ENCODE measurements at regions not wholly inside any gene's neighbourhood (a gene's known extent, or its start where the extent isn't known, plus 50 kb on each side); places are given as distances from the start of the nearest gene placed in this dataset.

DNA sequence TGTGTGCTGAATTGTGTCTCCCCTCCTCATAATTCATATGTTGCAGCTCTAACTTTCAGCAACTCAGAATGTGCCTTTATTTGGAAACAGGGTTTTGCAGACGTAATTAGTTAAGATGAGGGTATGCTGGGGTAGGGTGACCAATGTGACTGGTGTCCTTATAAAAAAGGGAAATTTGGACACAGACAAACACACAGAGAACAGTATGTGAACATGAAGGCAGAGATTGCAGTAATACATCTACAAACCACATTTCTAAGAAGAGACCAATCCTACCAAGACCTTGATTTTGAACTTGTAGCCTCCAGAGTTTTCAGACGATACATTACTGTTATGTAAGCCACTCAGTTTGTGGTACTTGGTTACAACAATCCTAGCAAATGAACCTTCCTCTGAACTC, 817.8 kb downstream of the TUSC7 start:
- no peak for DNase-seq

DNA sequence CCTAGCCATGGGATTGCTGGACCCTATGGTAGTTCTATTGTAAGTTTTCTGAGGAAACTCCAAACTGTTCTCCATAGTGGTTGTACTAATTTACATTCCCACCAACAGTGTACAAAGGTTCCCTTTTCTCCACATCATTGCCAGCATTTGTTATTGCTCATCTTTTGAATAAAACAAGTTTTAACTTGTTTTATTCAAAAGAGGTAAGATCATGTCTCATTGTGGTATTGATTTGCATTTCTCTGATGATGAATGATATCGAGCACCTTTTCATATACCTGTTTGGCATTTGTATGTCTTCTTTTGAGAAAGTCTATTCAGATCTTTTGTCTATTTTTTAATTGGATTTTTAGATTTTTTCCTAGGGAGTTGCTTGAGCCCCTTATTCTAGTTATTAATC, 819.1 kb downstream of the TUSC7 start:
- DNase-seq, result no peak

DNA sequence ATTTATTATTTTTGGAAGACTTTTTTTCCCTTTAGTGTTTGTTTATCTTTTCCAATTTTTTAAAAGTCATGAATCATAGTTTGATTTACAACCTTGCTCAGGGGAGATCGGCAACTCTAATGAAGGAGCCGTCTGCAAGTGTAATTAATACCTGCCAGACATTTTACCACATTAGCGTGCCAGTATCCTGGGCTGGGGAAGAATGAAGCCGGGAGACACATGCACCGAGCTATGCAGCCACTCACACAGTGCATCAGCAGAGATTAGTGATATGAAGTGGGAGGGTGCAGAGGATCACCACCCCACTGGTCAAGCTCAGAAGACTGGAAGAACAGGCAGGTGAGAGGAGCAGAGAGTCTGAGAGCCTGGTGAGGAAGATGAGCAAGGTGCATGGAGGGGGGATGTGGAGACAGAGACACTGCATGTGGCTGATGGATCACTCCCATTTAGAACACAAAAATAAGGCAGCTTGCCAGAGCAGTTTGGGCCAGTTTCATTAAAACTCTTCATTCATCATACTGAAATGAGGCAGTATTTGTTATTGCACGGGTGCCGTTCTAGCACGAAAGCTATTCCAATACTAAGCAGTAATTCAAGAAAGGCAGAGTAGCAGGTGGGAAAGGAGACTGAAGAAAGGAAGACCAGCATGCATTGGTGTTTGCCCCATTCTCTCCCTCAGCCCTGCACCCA, 821.6 kb downstream of the TUSC7 start:
- peak in 1 of 14 donors; percentile 3 for DNase-seq

DNA sequence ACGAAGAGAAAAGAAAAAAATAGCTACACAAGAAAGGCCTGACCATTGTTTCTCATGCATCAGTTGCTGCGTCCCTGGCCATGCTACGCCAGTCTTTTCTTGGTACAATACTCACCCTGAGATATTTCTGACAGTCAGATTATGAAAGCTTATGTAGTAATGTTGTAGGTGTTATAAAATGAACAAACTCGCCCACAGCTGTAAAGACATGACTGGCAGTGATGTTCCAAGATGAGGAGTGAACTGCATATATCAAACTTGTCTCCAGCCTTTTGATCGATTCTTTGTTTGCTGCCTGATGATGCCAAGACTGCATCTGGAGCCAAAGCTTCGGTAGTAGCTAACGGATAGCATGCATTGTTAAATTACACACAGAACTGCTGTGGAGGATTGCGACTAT, 822.7 kb downstream of the TUSC7 start:
- no peak for DNase-seq

DNA sequence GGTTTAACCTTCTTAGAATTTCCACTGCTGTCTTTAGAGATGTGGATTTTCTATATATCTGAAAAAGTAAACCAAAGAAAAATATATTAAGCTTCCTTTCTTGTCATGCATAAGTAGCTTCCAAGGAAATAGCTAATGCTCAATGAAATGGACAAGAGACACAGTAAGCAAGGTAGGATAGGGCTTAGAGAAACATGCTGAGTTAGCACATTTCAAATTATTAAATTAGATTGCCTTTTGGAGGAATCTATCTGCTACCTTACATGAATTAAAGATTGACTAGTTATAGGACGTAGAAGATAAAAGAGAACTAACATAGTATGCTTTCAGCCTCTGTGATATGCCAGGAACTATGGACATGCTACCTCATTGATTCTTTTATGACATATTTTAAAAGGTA, 824.6 kb downstream of the TUSC7 start:
- no peak for DNase-seq

DNA sequence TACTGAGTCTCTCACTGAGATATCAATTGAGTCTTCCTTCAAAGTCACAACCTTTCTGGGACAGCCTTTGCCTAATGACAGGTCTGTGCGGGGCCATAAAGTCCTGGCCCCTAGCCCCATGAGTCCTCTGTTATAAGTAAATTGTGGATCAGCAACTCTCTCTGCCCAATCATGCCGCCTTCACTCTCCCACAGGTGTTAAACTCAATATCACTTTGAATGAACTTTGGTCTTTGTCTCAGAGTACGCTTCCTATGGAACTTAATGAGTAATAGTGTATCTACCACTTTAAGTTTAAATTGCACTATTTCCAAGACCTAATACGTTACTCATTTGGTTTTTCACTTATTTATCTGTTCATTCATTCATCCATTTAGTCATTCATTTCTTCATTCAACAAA, 826.4 kb downstream of the TUSC7 start:
- no peak for DNase-seq

DNA sequence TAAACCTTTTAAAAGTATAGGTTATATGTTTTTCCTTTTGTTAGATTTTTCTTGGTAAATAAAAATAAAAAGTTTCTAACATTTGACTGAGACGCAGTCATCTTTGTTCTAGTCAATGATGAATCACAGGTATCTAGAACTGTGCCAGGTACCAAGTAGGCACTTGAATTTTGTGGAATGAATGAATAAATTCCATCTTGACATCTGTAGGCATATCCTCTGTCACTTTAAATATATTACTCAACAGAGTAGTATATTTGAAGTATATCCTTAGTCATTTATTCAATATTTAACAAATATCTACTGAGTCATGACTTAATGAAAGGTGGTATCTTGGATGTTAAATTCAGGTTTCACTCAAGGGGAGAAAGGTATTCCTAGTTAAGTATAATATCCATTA, 828.4 kb downstream of the TUSC7 start:
- no peak for DNase-seq

DNA sequence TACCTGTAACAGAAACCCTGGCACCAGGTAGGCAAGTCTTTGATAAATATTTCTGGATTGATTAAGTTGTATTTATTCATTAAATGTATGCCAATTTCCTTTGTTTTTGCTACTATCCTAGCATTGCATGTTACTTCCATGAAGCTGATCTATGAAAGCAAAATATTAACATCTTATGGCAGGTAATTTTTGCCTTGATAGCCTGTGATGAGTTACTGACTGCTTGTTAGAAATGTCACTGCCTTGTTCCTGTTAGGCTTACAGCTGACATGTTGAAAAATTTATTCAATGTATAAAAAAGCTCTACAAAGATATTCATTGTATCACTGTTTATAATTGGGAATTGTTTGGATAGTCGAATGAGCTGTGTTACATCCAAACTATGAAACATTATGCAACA, 830.1 kb downstream of the TUSC7 start:
- DNase-seq, result no peak

DNA sequence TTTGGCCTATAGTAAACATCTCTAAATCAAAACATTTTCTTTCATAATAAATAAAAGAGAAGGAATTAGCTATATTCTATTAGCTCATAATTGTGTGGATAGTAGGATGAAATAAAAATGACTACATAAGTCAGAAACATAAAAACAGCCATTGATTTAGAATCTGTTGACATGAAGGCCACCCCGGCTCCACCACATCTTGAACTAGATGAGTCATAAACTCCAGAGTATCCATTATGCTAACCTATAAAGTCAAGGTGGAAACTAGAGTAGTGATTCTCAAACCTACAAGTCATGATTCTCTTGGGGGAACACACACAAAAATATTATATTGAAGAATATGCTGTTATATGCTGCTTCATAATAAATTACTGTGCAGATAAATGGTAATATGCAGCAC, 831.0 kb downstream of the TUSC7 start:
- DNase-seq, result no peak

DNA sequence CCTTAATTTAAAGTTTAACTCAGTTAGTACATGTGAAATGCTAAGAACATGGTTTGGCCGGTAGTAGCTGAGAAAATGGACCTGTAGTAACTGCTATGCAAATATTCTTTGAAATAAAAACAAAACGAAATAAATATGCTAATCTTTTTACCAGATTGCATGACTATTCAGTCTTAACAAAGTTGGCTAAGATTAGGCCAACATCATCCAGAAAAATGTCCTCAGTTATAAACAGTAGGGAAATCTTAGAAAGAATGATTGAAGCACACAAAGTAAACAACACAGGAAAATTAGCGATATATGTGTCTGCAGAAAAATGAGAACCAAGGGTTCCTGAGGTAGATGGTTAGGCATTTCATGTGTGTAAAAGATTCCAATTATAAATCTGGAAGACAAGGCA, 832.1 kb downstream of the TUSC7 start:
- DNase-seq, result no peak

DNA sequence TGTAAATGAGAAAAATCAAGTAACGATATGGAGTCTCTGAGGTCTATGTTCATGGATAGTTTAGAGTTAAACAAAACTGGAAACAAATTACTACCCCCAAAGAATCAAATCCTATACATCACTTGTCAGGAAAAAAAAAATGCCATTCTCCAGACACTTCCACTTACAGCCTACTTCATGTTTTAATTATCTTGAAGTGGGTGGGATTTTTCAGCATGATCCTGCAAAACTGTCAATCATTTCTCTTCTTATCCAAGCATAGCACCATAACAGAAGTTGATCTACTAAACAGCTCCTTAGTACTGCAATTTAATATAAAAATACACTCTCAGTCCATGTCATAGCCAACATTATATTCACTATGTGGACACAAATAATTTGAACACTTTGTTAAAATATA, 833.9 kb downstream of the TUSC7 start:
- DNase-seq, result no peak

DNA sequence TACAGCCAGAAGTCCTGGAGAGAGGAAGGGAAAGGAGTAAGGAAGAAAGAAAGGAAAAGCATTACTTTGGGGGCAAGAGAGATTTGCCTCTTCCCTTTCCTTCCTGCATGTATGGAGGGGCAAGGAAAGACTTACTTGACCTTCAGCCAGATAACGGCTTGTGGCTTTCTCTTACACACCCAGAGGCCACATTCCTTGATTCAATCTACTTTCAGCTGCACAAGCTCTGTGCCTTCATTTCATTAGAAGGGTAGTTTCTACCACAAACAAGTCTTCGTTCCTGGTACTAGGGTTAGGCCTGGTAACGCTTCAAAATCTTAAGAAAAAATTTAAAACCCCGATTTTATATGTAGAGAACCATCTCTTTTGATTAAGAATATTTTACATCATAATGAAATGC, 835.9 kb downstream of the TUSC7 start:
- no peak for DNase-seq

DNA sequence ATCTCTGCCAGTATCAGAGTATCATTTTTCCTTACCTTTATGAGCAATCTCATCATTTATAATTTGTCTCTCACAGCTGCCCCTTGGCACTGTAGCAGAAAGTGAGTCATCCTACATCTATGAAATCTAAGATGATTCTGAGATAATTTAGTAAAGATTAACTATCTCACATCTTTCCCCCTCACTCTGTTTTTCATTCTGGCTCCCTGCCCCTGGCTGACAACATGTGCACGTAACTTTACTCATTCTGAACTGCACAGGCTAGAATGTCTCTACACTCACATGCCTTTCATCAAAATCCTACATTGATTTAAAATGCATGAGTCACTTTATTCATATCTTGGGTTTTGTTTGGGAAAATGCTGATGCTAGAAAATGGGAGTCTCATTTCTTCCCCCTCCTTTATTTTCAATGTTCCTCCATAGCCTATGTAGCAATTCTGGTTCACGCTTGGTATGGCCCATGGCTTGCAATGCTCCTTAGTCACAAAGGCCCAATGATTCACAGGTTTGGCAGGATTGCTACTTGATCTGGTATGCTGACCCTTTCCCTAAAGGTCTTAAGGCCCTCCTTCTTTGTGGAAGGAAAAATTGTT, 838.5 kb downstream of the TUSC7 start:
- DNase-seq, result no peak

DNA sequence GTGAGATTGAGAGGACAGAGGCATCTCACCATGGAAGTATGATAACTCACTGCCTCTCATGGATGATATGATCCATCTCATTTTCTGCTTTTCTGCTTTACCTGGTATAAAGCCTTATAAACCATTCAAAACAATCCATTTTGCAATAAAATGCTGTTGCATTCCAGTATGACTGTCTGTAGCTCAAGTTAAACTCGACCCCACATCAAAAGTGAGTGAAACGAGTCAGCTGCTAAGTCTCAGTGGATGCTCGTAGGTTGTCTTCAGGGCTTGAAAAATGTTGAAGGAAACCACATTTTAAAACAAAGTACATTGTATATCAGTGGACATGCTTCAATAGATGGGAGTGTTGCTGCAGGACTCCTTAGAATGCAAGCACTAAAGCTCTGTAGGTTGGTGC, 839.0 kb downstream of the TUSC7 start:
- DNase-seq, result no peak

DNA sequence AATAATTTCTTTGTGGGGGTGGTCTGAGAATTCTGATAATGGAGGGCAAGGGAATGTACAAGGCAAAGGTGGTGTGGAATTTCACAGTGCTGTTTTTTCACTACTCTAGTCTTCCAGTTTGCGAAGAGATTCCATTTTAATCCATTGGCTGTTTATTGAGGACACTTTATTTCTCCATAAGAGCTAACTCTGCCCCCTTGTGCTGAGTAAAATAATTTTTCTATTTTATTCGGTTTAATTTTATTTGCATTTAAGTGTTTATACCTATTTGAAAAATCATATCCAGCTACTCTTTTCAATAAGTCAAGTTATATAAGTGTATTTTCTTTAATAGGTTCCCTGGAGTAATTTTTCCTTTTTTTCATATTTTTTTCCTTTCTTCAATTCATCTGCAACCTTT, 840.1 kb downstream of the TUSC7 start:
- DNase-seq, result no peak

DNA sequence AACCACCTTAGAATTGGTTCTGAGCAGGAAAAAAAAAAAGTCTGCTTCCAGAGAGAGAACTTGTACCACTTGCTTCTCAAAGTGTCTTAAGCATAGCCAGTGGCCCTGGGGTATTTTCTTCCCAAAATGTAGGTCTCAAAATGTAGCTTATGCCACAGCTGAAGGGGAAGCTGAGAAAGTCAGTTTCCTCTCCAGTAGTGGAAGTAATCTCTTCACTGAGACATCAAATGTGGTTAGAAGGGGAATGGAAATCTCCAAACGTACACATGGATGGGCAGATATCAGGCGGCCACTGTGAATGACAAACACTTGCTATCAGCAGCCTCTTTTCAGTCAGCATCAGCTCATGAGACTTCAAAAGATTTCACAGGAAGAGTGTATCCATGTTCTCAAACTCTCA, 841.2 kb downstream of the TUSC7 start:
- no peak for DNase-seq

DNA sequence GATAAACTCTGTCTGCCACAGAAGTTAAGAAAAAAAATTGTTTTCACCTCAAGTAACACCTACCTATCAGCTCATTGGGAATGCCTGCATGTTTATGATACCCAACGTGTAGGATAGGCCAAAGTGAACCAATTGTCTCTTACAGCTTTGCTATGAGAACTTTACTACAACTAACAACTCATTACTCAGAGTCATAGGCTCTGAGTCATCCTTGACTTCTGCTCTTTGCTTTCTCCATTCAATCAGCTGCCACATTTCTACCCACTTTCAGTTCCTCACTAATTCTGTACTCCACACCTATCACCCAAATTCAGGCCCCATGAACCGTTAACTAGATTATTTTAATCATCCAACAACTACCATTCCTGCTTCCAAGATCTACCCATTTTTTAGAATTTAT, 843.9 kb downstream of the TUSC7 start:
- no peak for DNase-seq

DNA sequence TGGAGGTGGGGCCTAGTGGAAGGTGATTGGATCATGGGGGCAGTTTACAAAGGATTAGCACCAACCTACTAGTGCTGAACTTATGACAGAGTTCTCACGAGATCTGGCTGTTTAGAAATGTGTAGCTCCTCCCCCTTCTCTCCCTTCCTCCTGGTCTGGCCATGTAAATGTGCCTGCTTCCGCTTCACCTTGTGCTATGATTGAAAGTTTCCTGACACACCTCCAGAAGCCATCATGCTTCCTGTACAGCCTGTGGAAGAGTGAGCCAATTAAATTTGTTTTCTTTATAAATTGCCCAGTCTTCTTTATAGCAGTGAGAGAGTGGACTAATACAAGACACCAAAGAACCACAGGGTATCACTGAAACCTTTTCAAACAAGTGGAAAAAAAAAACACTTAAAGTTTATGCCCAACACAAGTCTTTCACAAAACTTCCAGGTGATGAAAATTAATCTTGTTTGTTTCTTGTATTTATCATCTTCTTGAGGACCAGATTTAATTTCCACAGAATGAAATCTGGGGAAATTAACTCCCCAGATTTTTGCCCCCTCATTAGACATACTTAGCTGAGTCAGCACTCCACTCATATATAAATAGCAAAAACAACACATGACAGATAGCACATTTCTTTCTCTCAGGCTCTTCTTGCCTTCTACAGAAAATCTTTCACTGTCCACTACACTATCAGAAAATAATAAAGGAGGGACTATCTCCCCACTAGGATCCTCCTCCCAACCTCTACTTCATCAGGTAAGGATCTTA, 847.2 kb downstream of the TUSC7 start:
- DNase-seq, result no peak

DNA sequence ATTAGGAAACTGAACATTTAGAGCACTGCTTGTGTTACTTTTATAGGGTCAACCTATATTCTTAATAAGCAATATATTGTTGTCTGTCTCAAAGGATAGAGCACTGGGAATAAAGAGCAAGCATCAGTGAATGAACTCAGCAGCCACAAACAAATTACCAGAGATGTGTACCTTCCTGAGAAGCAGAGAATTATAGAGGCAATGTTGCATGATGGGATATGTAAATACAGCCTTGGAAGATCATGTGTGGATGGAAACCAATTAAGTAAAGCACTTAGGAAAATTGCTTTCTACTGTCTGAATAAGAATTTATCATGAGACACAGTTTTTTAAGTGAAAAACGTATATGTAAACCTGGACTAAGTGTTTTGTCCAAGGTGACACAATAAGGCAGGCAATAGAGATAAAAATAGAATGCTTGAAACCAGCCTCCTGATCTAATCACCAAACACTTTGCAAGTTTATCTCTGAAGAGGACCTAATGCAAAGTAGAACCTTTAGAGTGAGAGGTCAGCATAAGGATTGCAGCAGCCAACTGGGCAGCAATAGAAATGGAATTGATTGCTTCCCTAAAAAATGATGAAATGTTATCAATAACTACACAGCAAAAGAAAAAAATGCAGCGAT, 848.0 kb downstream of the TUSC7 start:
- DNase-seq, result no peak

DNA sequence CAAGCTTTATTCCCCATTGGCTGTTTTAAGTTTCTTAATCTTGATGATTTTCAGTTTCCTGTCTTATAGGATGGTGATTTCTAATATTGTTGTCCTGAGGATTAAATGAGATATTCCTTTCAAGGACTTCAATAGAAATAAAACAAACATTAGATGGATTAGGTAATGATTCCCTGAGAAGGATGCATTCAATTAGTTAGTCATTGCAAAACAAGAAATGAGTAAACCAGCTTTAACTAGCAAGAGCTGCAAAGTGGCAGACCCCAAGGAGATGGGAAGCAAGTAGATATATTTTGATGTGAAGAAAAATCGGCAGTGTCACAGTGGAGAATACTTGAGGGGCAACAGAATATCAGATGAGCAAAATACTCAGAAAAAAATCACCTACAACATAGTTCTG, 849.1 kb downstream of the TUSC7 start:
- no peak for DNase-seq

DNA sequence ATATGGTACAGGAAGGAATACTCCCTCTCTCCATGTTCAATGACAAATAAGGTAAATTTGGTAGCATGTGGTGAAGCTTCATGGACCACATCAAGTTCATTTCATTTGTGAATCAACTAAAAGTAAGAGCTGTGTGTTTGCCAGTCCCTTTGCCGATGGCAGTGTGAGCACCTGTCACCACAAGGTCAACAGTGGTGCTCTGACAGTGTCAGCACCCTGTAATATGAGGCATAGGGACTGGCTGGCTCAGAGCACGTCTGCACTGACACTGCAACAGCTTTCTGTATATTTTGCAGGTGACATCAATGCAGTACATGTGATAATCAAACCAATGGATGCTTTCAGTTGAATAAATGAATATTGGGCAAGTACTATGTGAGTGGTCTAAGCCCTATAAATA, 852.4 kb downstream of the TUSC7 start:
- DNase-seq, result no peak

DNA sequence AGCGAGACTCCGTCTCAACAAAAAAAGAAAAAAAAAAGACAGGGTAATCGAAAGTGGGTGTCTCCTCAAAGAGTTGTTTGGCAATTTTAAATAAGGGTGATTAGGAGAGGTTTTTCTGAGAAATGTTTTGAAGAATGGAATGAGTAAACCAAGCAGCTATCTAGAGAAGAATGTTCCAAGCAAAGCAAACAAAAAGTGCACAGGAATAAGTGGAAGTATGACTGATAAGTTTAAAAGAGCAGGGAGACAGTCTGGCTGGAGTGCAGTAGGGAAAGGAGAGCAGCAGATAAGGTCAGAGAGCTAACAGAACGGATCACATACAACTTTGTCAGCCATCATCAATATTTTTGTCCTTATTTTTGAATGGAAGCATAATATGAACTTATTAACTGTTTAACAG, 853.5 kb downstream of the TUSC7 start:
- no peak for DNase-seq

DNA sequence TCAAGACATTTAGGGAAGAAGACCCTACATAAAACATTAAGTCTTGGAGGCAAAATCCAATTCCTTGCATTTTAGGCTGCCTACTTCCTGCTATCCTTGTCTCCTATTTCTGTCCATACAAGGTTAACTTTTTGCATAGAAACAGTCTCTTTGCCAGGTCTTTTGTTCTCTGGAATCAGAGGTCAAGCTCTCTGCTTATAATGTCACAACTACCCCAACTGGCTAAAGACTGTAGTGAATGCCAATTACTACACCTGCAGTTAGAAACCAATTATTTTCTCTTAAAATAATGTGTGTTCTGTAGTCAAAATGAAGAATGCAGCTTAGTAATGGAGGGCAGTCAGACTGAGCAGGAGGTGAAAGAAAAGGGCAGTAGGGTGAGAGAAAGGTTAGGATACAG, 856.2 kb downstream of the TUSC7 start:
- no peak for DNase-seq

DNA sequence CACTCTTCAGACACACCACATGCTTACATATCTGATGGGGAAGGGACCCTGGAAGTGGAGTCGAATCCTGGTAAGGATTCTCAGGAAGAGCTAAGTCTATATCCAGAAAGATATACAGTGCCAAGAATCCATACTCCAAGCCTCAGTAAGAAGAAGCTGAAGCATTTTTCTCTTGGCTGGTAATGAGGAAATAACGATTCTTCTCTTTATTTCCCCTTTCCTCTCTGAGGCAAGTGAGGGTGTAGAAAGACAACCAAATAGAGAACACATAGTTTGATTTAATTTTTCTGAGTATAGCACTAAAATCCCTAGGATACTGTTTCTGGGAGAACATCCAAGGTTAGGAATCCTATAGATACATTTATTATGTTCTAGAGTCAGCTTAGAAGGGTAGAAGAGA, 857.3 kb downstream of the TUSC7 start:
- DNase-seq, result no peak

Measured in C1 segment of cervical spinal cord (tissue), 14 donors.